HG03039 (cell line): ENCODE measurements at regions not wholly inside any gene's neighbourhood (a gene's known extent, or its start where the extent isn't known, plus 50 kb on each side); places are given as distances from the start of the nearest gene placed in this dataset.

Experiments used
- ATAC-seq: cut with Tn5 transposase; IDR thresholded peaks from one replicate; pipeline ENCODE4 v1.9.1; 2021; ENCODE audit warnings: mild to moderate bottlenecking, moderate library complexity; ENCODE audit not compliant: unreplicated experiment

DNA sequence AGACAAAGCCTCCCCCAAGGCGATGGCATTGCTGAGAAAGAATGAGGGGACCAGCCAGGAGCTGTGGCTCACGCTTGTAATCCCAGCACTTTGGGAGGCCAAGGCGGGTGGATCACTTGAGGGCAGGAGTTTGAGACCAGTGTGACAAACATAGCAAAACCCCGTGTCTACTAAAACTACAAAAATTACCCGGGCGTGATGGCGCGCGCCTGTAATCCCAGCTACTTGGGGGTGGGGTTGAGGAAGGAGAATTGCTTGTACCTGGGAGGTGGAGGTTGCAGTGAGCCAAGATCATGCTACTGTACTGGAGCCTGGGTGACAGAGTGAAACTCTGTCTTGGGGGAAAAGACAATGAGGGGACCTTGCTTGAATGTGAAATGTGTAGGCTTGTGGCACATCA lies 402.4 kb upstream of the C2CD4B start:
- ATAC-seq = no peak

DNA sequence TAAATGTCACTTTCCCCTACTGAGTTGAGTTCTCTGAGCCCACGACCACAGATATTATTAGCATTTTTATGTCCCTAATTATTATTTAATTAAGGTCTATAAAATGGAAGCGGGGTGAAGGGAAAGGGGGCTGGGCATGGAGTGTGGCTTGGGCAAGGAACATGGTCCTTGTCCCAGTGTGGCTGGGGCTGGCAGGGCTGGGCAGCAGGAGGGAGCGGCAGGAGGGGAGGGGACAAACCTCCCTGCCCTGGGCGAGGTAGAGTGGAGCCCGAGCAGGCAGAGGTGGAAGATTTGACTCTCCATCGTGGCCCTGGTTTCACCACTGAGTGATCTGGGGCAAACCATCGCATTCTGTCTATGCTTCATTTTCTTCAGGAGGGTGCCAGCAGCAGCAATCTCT lies 402.9 kb upstream of the C2CD4B start:
- no peak for ATAC-seq

DNA sequence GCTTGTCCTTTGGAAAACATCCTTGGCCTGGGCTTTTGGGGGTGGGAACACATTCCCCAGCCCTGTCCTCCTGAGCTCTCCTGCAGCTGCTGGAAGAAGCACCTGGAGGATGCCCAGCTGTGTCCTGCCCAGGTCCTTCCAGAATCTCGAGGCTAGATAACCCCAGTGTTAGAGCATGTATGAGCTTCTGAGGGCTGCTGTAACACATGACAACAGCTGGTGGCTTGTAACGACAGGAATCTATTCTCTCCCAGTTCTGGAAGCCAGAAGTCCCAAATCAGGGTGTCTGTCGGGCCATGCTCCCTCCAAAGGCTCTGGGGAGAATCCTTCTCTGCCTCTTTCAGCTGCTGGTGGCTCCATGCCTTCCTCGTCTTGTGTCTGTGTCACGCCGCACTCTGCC lies 403.6 kb upstream of the C2CD4B start:
- ATAC-seq = no peak

- no peak for ATAC-seq
Observed at GRCh38 chr15:62569460-62570404, 404.6 kb upstream of the C2CD4B start.

GRCh38 chr15:62570405-62570783 lies 405.3 kb upstream of the C2CD4B start:
- ATAC-seq = no peak

GRCh38 chr15:62571072-62571471 lies 406.0 kb upstream of the C2CD4B start:
- ATAC-seq = no peak

DNA sequence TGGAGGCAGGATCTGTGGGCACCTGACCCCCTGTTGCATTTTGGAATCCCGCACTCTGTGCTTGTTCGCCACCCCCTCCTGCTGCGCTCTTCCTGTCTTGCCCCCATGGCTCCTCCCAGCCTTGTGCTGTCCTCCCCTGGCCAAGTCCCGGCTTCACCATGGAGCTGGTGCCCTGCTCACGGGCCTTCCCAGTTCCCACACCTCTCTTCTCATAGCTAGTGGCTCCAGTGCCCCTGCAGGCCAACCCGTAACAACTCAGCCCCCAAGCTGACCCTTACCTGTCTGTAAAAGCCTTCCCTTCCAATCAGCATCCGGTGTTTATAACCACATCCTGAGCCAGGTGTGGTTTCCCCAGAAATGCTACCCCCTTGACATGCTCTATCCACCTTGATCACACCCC lies 407.7 kb upstream of the C2CD4B start:
- no peak for ATAC-seq

DNA sequence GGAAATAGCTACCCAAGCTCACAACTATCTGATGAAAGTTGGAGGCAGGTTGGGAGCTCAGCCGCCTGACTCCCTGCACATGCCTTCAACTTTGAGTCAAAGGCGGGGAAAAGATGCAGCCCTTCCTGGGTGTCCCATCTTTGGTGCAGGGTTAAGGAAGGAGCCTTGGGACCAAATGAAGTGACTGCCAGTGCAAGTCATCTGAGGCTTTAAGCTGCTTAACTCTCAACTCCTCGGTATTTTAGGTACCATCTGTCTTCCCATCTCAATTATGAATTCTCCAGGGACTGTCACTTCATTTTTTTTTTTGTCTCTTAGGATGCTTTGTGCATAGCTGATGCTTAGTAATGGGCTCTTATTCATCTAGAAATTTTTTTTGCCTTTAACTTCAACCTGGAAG lies 408.8 kb upstream of the C2CD4B start:
- no peak for ATAC-seq

- ATAC-seq = no peak
Observed at GRCh38 chr15:62578546-62578945, 413.5 kb upstream of the C2CD4B start.

GRCh38 chr15:62578960-62579359 lies 413.9 kb upstream of the C2CD4B start:
- no peak for ATAC-seq

- no peak for ATAC-seq
Observed at GRCh38 chr15:62579842-62580241, 414.8 kb upstream of the C2CD4B start.

GRCh38 chr15:62582580-62582979 lies 417.5 kb upstream of the C2CD4B start:
- no peak for ATAC-seq

GRCh38 chr15:62584301-62585235 lies 419.5 kb upstream of the C2CD4B start:
- no peak for ATAC-seq

GRCh38 chr15:62588938-62589670 lies 424.0 kb upstream of the C2CD4B start:
- ATAC-seq = no peak

GRCh38 chr15:62591842-62592838 lies 427.1 kb upstream of the C2CD4B start:
- ATAC-seq = no peak

- no peak for ATAC-seq
Observed at GRCh38 chr15:62592920-62593319, 427.8 kb upstream of the C2CD4B start.

- ATAC-seq = no peak
Observed at GRCh38 chr15:62593681-62594399, 428.8 kb upstream of the C2CD4B start.

DNA sequence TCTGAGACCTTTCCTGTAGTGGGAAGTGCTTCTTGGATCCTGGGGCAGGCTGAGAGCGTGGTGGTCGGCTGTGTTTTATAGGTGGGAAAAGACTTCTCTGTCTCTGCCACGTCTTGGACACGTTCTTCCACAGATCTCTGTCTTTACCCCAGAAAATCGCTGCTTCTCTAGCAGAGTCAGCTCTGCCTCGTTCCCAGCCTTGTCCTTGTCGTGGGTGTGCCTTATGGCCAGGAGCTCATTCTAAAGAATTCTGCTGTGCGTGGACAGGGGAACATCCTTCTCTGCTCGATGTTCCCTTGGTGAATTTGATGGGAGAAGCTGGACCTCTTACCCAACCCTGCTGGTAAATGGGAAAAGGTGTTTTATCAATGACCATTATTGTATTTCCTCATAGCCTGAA lies 433.1 kb upstream of the C2CD4B start:
- ATAC-seq = no peak
